Stimulated activated CD4-positive, alpha-beta T cell treated with anti-CD3 and anti-CD28 coated beads, Interleukin-1b, Interleukin-23, amount 100 ng/mL, for 24 hours (primary cell): ENCODE measurements at regions not wholly inside any gene's neighbourhood (a gene's known extent, or its start where the extent isn't known, plus 50 kb on each side); places are given as distances from the start of the nearest gene placed in this dataset.
"Not testable (repeated sequence)": the region's sequence is repeated elsewhere in the genome, so short reads cannot be mapped to it uniquely, and the experiment has no call there.

Source experiments
- DNase-seq, 4 experiments: peaks; one replicate each; pipeline ENCODE4 v3.0.0-alpha.2; 2020; ENCODE audit warnings: low read depth in 4 of 4, low spot score in 1 of 4

DNA sequence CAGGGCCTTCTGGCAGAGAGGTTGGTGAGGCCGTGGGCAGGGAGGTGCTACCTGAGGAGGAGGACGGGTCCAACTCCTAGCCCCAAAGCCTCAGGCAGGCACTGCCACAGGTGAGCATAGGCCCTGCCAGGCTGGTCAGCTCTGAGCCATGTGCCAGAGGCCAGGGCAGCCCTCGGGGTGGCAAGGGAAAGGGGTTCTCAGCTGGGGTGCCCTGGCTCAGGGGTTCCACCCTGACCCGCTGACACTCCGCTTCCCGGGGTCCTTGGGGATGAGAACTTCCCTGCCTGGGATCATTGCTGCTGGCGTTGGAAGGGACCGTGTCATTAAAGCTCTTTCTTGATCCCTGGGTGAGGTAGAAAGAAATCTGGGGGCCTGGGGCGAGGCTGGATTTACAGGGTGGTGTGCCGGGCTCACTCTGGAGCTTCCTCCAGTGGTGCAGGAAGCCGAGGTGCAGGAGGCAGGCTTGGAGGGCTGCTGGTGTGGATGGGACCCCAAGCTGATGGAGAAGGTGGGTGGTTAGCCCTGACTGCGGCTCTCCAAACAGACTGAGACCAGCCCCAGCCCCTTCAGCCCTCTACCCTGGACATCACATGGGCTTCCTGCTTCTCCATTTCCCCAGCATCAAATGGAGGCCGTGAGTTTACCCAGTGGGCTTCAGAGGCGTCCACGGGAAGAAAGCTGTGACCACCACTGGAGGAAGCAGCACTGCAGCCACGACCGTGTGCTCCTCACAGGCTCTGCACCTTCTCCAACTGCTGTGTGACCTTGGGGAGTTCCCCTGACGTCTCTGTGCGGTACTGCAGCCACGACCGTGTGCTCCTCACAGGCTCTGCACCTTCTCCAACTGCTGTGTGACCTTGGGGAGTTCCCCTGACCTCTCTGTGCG lies 295.2 kb downstream of the NDUFA10 start:
- DNase-seq, result no peak

DNA sequence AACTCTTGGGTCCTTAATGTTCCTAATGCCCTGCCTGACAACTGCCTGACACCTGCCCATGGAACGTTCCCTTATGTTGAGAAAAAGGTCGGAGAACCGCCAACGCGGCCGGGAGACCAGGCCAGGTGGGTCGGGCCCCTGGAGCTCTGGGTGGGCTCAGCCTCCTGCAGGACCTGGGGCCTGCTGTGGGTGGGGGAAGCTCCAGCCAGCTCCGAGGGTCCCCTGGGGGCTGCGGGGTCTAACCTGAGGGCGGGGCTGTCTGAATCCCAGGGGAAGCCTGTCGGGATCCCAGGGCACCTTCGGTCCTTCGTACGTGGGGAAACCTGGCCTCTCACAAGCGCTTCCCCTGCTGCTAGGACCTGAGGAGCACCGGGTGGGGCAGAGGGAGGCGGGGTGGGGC lies 296.0 kb downstream of the NDUFA10 start:
- DNase-seq, result no peak

DNA sequence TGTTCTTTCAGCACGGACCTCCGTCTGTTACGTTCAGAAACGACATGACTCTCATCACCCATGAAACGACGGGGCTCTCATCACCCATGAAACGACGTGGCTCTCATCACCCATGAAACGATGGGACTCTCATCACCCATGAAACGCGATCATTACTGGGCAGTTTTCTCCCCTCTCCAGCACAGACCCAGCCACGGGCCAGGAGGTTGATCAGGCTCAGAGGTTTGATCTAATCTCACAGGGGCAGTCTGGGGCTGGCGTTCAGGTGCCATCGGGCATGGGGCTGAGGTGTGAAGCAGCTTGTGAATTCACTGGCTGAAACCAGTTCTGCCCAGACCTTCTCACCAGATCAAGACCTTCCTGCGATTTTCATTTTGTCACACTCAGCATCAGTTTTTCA lies 296.4 kb downstream of the NDUFA10 start:
- DNase-seq, result no peak

DNA sequence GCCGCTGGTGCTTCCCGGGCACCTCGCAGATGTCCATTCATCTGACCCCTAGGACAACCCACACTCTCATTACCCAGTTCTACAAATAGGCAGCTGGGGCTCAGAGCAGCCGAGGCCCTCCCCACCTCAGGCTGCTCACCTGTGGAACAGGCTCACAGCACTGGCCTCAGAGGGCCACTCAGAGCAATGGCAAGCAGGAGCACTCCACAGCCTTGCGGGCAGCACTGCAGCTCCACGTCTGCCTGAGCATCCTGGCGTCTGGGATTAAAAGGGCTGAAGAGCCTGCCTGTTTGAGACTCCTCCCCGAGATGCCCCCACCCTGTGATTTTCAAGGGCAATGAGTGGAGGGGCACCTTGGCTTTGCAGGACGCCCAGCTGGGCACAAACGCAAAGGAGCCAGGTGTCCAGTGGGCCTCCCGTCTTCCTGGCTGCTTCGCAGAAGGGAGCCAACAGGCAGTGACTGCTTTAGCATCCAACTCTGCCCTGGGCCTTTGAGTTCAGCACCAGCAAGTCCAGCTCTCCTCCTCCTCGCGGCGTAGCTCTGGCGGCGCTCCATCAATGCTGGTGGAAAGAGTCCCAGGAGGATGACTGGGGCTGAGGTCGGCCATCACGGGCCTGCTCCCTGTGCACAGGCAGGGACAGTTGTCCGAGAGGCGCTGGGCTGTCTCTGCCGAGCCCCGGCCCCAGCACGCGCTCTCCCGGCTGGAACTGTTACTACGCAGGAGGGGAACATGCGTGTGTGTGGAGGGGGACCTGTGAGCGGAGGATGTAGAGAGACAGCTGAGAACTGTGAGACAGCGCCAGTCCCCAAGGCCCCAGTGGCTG lies 297.2 kb downstream of the NDUFA10 start:
- DNase-seq, result no peak

DNA sequence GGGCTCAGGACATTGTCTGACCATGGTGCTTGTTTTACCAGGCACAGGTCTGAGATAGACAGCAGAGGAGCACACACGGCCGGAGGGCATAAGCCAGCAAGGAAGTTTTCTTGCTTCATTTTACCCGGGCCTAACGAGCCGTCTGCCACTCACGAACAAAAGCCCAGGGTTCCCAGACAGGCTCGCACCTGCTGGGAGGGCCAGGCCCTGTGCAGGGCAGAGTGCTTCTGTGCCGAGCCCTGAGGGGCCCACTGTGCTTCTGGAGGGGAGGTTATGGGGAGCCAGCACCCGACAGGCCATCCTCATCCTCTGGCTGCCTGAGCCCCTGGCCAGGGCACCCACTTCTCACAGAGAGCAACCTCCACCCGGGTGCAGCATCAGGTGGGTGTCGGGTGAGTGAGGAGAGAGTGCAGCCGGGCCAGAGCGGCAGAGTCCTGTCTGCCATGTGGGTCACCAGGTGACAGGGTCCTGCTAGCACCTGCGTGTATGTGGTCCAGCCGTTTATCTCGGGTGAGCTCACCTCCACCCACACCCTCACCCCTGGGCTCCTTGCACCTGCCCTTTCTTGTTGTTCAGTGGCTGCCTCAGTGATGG lies 297.9 kb downstream of the NDUFA10 start:
- DNase-seq, result no peak

DNA sequence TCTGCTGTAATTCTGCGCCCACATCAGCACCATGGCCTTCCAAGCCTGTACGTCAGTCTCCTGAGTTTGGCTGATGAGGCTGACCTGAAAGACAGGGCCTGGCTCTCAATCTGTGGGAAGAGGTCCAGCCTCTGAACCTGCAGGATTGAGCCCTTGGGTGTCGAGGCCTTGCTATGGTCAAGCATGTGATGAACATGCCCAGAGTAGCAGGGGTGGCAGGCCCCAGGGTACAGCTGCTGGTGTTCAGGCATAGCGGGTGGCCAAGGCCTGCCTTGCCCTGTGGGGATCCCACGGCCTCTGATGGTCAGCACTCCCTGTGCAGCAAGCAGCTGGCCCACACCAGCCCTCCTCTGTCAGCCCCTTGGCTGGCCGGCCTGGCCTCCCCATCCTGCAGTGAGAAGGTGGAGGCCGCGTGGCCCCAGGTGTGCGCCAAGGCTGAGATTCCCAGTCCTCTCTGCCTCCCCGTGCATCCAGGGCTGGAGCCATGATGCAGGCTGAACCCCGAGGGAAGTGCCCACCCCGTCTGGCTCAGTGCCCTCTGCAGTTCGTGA lies 298.4 kb downstream of the NDUFA10 start:
- no peak for DNase-seq

DNA sequence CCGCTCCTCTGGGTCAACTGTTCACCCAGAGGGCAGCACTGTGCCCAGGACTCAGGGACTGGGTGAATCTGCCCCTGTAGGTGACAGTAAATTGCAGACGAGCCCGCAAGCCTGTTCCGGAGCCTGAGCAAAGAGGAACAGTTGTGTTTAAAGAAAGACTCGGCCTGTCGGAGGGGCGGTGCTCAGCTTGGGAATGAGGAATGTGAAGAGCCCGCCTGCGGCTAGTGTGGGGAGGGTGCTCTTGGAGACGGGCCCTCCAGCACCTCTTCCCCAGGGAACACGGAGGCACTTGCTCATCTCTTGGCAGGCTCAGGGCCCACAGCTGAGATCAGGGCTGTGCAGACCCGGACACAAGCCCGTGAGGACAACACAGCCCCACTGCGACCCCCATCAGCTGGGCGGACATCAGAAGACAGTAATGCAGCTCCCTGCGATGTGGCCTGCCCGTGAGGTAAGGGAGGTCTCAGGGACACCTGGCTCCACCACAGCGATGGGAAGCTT lies 299.0 kb downstream of the NDUFA10 start:
- no peak for DNase-seq

DNA sequence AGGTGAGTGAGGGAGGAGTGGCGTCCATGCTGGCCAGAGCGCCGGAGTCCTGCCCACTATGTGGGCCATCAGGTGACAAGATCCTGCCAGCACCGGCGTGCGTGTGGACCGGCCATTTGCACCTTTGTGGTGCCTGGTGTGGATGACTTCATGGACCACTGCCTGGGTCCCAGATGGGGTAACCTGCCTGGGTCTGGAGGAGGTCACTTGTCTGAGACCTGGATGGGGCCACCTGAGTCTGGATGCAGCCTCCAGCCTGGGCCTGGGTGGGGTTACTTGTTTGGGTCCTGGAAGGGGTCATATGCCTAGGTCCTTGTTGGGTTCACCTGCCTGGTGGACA lies 299.6 kb downstream of the NDUFA10 start:
- no peak for DNase-seq

DNA sequence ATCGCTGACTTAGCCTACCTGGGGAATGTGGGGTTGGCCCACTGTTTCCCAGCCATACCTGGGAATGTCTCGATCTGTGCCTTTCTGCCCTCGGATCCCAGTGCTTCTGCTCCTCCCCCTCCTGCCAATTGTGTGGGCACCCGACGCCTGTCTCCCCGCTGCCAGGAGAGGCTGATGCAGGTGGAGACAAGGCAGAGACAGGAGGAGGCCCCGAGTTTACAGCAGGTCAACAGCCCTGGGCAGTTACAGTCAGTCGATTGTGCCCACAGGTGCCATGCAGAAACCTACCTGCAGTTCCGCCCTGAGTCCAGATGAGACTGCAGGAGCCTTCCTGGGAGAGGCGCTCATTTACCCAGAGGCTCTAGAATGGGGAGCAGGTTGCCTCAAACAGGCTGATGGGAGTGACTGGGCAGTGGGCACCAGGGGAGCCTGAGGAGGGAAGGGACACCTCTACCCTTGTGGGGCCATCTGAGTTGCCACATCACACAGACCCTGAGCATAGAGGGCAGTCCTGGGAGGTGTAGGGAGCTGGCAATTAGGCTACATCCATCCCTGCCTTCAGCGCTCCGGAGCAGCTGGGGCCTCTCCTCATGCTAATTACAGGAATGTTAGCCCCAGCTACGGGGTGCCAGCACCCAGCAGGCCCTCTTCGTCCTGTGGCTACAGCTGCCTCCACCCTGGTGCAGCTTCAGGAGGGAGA lies 300.1 kb downstream of the NDUFA10 start:
- no peak for DNase-seq

DNA sequence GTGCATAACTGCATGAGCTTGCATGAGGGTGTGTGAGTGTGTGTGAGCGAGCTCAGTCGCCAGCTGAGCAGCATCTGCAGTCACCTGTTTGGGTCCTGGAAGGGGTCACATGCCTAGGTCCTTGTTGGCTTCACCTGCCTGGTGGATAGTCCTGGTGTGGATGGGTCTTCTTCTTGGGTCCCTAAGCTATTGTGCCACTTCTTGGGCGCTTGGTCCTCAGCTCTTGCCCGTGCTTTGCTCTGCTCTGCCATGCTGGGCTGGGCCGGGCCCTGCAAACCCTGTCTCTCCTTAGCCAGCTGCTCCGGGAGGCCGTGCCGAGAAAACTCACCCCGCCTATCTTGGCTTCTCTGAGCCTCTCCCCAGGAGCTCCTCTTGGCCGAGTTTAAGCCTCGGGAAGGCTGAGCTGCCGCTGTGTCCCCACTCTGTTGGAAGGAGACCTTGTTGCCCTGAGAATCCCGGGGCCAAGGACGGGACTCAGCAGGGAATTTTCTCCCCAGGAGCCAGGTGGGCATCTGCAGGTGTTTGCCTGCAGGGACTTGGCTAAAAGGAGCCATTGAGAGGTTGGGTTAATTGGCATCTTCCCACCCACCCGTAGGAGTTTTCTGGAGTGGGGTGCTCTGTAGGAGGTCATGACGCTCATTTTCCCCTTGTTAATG lies 300.8 kb downstream of the NDUFA10 start:
- DNase-seq, result no peak

DNA sequence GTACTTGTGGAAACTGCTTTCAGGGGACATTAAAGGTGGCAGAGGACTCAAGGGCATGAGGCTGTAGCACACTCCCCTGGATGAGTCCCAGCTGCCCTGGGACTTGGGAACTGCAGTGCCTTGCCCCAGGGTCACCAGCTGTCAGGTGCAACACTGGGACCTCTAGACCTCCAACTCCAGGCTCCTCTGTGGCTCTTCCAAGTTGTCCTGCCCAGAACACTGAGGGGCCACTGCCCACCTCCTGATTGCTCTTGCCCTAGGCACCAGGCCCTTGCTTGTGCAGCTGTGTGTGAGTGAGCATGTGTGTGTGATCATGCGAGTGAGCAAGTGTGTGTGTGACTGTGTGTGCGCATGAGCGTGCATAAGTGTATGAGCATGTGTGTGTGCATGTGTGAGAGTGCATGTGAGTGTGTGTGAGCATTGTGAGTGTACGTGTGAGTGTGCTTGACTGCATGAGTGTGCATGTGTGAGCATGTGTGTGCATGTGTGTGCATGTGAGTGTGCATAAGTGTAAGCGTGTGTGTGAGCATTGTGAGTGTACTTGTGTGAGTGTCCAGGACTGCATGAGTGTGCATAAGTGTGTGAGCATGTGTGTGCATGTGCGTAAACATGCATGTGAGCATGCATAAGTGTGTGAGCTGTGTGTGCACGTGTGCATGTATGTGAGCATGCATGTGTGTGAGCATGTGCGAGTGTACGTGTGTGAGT lies 301.5 kb downstream of the NDUFA10 start:
- DNase-seq, result no peak

DNA sequence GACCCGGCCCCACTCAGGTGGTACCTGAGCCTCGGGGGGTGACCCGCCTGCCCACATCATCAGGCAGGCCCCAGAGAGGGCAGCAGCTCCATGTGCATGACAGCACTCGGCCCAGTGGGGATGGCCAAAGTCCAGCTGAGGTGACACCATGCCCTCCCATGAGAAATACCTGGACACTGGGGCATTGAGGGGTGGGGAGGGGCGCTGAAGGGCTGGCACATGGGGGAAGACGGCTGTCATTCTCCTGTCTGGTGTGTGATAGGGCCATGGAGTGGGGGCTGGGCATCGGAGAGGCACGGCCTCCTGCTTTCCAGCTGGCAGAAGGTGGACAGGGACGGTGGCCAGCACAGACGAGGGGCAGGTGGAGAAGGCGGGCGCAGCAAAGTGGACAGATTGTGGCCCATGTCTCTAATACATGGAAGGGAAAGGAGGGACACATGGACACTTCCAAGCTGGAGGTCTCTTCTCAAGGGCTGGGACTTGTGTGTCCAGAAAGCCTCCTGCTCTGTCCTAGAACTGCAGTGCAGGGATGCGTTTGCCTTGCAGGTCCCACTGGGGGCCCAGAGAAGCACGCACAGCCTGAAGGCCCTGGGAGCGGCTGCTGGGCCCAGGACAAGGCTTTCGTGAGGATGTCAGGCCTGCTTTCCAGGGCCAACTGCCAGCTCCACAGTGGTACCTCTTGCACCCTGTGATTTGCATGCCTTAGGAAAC lies 302.2 kb downstream of the NDUFA10 start:
- DNase-seq, result no peak

DNA sequence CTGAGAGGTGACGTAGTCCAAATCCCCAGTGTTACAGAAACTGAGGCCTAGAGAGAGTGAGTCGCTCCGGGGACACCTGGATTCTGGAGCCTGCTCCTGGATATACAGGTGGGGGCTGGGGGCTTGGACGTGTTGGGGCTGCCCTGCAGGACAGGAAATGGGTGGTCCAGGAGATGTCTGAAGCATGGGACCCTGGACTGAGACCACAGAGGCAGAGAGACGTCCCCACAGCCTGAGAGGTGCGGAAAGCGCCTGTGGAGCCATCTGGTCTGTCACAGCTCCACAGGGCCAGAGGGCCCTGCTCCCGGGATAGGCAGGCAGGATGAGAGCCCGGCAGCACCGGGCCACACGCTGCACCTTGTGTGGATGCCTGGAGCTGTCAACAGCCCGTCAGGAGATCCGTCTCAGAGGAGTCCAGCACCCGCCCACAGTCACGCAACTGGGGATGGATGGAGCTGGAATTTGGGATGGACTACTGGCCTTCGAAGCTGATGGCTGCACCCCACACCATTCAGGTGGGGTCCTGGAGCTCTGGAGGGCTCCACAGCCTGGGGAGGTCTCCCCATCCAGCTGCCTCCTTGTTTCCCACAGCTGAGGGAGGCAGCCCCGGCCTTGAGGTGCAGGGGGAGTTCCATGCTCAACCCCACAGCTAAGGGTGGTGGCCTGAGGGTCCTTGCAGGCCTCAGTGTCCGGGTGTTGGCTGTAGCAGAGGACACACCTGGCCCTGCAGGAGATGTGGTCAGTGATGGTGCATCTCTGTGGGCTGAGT lies 303.0 kb downstream of the NDUFA10 start:
- DNase-seq, result no peak

DNA sequence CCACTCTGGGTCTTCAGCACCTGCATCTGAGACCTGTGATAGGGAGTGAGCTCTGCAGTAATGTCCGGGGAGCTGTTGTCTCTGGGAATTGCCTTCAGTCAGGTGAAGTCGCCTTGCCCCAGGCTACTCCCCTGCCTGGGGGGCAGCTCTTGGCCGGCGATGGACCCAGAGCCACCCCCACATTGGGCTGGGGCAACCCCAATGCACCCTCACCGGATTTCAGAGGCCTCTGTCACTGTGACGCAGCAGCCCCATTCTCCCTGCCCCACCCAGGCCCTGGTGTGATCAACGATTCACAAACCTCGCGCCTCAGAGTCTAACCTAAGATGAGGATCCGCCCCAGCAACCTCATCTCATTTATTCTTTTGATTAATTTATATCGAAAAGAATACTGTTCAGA lies 303.6 kb downstream of the NDUFA10 start:
- DNase-seq, result no peak

DNA sequence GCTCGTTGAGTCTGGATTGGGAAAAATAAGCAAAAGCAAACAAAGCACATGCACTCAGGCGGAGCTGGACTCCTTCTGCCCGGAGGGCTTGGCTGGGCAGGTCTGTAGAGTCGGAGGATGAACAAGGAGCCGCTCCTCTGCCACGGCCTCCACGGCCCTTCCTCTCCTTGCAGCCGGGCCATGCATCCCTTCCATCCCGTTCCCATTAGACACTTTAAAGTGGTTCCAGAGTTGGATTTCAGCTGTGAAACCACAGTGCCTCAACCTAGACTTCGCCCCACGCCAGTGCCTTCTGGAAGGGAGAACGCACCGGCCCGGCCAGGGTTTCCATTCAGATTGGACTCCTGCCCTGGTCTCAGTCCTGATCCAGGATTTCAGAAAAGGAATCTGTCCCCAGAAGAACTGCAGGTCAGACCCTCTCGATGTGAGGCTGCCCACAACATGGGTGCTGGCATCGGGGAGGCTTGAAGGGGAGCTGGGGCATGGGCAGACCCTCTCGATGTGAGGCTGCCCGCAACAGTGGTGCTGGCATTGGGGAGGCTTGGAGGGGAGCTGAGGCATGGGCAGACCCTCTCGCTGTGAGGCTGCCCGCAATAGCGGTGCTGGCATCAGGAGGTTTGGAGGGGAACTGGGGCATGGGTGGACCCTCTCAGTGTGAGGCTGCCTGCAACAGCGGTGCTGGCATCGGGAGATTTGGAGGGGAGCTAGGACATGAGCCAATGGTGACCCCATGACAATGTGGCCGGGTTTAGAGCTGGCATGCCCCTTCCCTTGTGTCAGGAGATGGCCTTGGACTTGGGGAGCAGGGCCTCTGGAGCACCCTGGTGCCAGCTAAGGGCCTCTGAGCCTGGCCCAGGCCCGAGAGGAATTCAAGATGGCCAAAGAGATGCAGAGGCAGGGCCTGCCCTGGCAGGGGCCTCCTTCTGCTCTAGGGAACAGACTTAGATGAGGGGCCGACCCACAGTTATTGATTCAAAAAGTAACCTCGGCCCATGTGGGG lies 304.5 kb downstream of the NDUFA10 start:
- DNase-seq, result no peak

DNA sequence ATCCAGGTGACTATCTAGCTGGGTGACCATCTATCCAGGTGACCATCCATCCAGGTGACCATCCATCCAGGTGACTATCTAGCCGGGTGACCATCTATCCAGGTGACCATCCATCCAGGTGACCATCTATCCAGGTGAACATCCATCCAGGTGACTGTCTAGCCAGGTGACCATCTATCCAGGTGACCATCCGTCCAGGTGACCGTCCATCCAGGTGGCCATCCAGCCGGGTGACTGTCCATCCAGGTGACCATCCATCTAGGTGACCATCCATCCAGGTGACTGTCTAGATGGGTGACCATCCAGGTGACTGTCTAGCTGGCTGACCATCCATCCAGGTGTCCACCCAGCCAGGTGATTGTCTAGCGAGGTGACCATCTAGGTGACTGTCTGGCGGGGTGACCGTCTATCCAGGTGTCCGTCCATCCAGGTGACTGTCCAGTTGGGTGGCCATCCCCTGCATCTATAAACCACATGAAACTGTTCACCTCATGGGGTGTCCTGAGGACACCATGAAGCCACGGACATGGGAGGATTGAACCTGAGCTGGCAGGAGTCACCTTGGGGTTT lies 305.3 kb downstream of the NDUFA10 start:
- no peak for DNase-seq

DNA sequence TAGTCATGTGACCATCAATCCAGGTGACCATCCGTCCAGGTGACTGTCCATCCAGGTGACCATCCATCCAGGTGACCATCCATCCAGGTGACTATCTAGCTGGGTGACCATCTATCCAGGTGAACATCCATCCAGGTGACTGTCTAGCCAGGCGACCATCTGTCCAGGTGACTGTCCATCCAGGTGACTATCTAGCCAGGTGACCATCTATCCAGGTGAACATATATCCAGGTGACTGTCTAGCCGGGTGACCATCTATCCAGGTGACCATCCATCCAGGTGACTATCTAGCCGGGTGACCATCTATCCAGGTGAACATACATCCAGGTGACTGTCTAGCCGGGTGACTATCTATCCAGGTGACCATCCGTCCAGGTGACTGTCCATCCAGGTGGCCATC lies 306.2 kb downstream of the NDUFA10 start:
- DNase-seq, result not testable (repeated sequence)
